Tibial nerve (tissue), 4 donors: ENCODE measurements at regions not wholly inside any gene's neighbourhood (a gene's known extent, or its start where the extent isn't known, plus 50 kb on each side); places are given as distances from the start of the nearest gene placed in this dataset.

Source experiments
- DNase-seq, 2 donors: peaks; one replicate each; pipeline ENCODE4 v3.0.0-alpha.2; 2019; ENCODE audit warnings: low spot score in 2 of 2
- H3K27ac ChIP-seq, 4 donors: fragments of 200-600 bp; sonication (generic) in 3 of 4; one replicate each; pipeline ENCODE4 v1.5.1; 2017 to 2019; ENCODE audit warnings: mild to moderate bottlenecking in 1 of 4
- H3K27me3 ChIP-seq, 2 donors: fragments of 200-600 bp; sonication (generic) in 1 of 2; one replicate each; pipeline versions ENCODE4 v1.5.1 to v1.6.0; 2017 to 2019
- H3K36me3 ChIP-seq, 3 donors: fragments of 200-600 bp; sonication (generic); one replicate each; pipeline ENCODE4 v1.5.1; 2018 to 2019
- H3K4me1 ChIP-seq, 4 donors: fragments of 200-600 bp; sonication (generic) in 3 of 4; one replicate each; pipeline ENCODE4 v1.5.1; 2017 to 2019
- H3K4me3 ChIP-seq, 4 donors: fragments of 200-600 bp; sonication (generic) in 3 of 4; one replicate each; pipeline ENCODE4 v1.5.1; 2017 to 2019; ENCODE audit warnings: mild to moderate bottlenecking in 1 of 4, moderate library complexity in 1 of 4
- H3K9me3 ChIP-seq, 4 donors: fragments of 200-600 bp; sonication (generic) in 3 of 4; one replicate each; pipeline ENCODE4 v1.5.1; 2017 to 2019
- CTCF ChIP-seq, 5 experiments: fragments of 200-600 bp in 3 of 5; fragments of 450-650 bp in 2 of 5; sonication (generic) in 3 of 5; IDR thresholded peaks; one replicate each; pipeline ENCODE4 v1.5.1; 2016 to 2019; ENCODE audit warnings: antibody characterized with exemption in 5 of 5, mild to moderate bottlenecking in 3 of 5, moderate library complexity in 2 of 5
- EP300 ChIP-seq, 2 donors: sonication (generic); formaldehyde crosslinking; IDR thresholded peaks; one replicate each; pipeline ENCODE4 v1.6.1; 2017; ENCODE audit warnings: antibody characterized with exemption in 2 of 2, mild to moderate bottlenecking in 1 of 2
- POLR2A ChIP-seq, 2 donors: fragments of 450-650 bp; IDR thresholded peaks; one replicate each; pipeline ENCODE4 v1.6.1; 2017; ENCODE audit warnings: antibody characterized with exemption in 2 of 2, mild to moderate bottlenecking in 2 of 2, moderate library complexity in 2 of 2
- WGBS, 2 donors: methylation state at CpG; one replicate each; pipeline ENCODE4 v1.1.5; 2018; 5-methylcytosine and 5-hydroxymethylcytosine counted together

- peaks cover 0 to 6% (median 0%) of the 10 kb centered on the region in 4 donors for H3K9me3 ChIP-seq
- no peak for DNase-seq
- 84 to 86% methylated on average over 4 of the region's 4 CpGs for whole genome bisulfite sequencing, 2 donors
- H3K4me3 ChIP-seq, result no peak overlapping the region
- TF ChIP-seq CTCF (IDR thresholded peaks at IDR 0.05), result no peak
- TF ChIP-seq POLR2A (IDR thresholded peaks at IDR 0.05), result no peak
- TF ChIP-seq EP300 (IDR thresholded peaks at IDR 0.05), result no peak
- no peaks in the 10 kb centered on the region for H3K36me3 ChIP-seq
- H3K27me3 ChIP-seq, result no peaks in the 10 kb centered on the region
- no peak overlapping the region for H3K27ac ChIP-seq
- no peaks in the 10 kb centered on the region for H3K4me1 ChIP-seq
Observed at GRCh38 chr18:61006687-61007224, 326.5 kb upstream of the CDH20 start.

- TF ChIP-seq EP300 (IDR thresholded peaks at IDR 0.05) (no peak), POLR2A (IDR thresholded peaks at IDR 0.05) (no peak), CTCF (IDR thresholded peaks at IDR 0.05) (no peak)
- no peak for DNase-seq
- Histone ChIP-seq H3K27me3 (no peaks in the 10 kb centered on the region), H3K27ac (no peak overlapping the region), H3K4me3 (no peak overlapping the region), H3K4me1 (no peaks in the 10 kb centered on the region), H3K9me3 (peaks cover 0 to 2% (median 0%) of the 10 kb centered on the region in 4 donors), H3K36me3 (no peaks in the 10 kb centered on the region)
- 68 to 77% methylated on average over 3 of the region's 3 CpGs for WGBS, 2 donors
Observed at GRCh38 chr18:61019338-61020301, 313.6 kb upstream of the CDH20 start.

GRCh38 chr18:61025596-61025995 is 307.6 kb upstream of the CDH20 start:
- H3K27ac ChIP-seq, result no peak overlapping the region
- peaks cover 0 to 2% (median 0%) of the 10 kb centered on the region in 4 donors for H3K9me3 ChIP-seq
- WGBS, 2 donors, result 97 to 100% methylated on average over 1 of the region's 1 CpG
- TF ChIP-seq EP300 (IDR thresholded peaks at IDR 0.05) (no peak), POLR2A (IDR thresholded peaks at IDR 0.05) (no peak), CTCF (IDR thresholded peaks at IDR 0.05) (no peak)
- DNase-seq, result no peak
- H3K27me3 ChIP-seq, result no peaks in the 10 kb centered on the region
- no peaks in the 10 kb centered on the region for H3K36me3 ChIP-seq
- H3K4me3 ChIP-seq, result no peak overlapping the region
- H3K4me1 ChIP-seq, result no peaks in the 10 kb centered on the region

GRCh38 chr18:61031626-61032025 is 301.6 kb upstream of the CDH20 start:
- TF ChIP-seq EP300 (IDR thresholded peaks at IDR 0.05) (no peak), CTCF (IDR thresholded peaks at IDR 0.05) (no peak), POLR2A (IDR thresholded peaks at IDR 0.05) (no peak)
- H3K36me3 ChIP-seq, result no peaks in the 10 kb centered on the region
- H3K4me1 ChIP-seq, result no peaks in the 10 kb centered on the region
- no peaks in the 10 kb centered on the region for H3K9me3 ChIP-seq
- WGBS, 2 donors, result 54 to 55% methylated on average over 2 of the region's 2 CpGs
- H3K27me3 ChIP-seq, result no peaks in the 10 kb centered on the region
- no peak for DNase-seq
- H3K4me3 ChIP-seq, result no peak overlapping the region
- H3K27ac ChIP-seq, result peak overlapping the region in 1 of 4 donors; percentile 52

GRCh38 chr18:61034580-61034979 is 298.6 kb upstream of the CDH20 start:
- H3K4me1 ChIP-seq, result no peaks in the 10 kb centered on the region
- no peak for TF ChIP-seq POLR2A (IDR thresholded peaks at IDR 0.05)
- no peak for TF ChIP-seq EP300 (IDR thresholded peaks at IDR 0.05)
- no peak for TF ChIP-seq CTCF (IDR thresholded peaks at IDR 0.05)
- no peak overlapping the region for H3K4me3 ChIP-seq
- H3K9me3 ChIP-seq, result no peaks in the 10 kb centered on the region
- H3K36me3 ChIP-seq, result no peaks in the 10 kb centered on the region
- DNase-seq, result no peak
- 83 to 88% methylated on average over 2 of the region's 2 CpGs for WGBS, 2 donors
- no peak overlapping the region for H3K27ac ChIP-seq
- no peaks in the 10 kb centered on the region for H3K27me3 ChIP-seq
